Ovary (tissue), 3 donors: ENCODE measurements at regions not wholly inside any gene's neighbourhood (a gene's known extent, or its start where the extent isn't known, plus 50 kb on each side); places are given as distances from the start of the nearest gene placed in this dataset.

Experiments used
- EP300 ChIP-seq: sonication (generic); formaldehyde crosslinking; IDR thresholded peaks from one replicate; pipeline ENCODE4 v1.6.1; 2017; ENCODE audit warnings: antibody characterized with exemption
- TF ChIP-seq, protein P1 (sequence below), 3 donors: fragments of 450-650 bp in 2 of 3; fragments of 200-600 bp in 1 of 3; IDR thresholded peaks; one replicate each; pipeline versions ENCODE4 v1.5.1 to v1.8.0; 2016 to 2022; ENCODE audit warnings: antibody characterized with exemption in 3 of 3, mild to moderate bottlenecking in 1 of 3
- donor health status: DM: no; HTN: no; CAD: no.

DNA sequence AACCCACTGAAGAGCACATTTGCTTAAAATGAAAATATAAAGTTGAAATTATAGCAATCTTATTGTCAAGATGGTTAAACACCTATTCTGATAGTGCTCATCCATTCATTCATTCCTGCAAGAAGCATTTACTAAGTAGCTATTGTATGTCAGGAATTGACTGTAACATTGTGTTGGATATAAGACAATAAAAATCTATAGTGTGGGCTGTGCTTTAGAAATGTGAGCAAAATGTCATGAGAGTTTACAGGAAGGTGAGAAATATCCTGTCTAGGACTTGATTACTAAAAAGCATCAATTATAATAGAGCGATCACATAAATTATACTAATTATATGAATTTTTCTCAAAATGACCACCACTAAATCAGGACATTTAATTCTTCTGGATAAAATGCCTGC, 123.0 kb downstream of the HAO1 start:
- TF ChIP-seq, protein P1, sequence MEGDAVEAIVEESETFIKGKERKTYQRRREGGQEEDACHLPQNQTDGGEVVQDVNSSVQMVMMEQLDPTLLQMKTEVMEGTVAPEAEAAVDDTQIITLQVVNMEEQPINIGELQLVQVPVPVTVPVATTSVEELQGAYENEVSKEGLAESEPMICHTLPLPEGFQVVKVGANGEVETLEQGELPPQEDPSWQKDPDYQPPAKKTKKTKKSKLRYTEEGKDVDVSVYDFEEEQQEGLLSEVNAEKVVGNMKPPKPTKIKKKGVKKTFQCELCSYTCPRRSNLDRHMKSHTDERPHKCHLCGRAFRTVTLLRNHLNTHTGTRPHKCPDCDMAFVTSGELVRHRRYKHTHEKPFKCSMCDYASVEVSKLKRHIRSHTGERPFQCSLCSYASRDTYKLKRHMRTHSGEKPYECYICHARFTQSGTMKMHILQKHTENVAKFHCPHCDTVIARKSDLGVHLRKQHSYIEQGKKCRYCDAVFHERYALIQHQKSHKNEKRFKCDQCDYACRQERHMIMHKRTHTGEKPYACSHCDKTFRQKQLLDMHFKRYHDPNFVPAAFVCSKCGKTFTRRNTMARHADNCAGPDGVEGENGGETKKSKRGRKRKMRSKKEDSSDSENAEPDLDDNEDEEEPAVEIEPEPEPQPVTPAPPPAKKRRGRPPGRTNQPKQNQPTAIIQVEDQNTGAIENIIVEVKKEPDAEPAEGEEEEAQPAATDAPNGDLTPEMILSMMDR (IDR thresholded peaks at IDR 0.05) = no peak
- no peak for TF ChIP-seq EP300
